ENCODE measurements at regions not wholly inside any gene's neighbourhood (a gene's known extent, or its start where the extent isn't known, plus 50 kb on each side); places are given as distances from the start of the nearest gene placed in this dataset.

GRCh38 chr7:41012041-41012440 is 690.8 kb downstream of the INHBA start:
- no peaks in the 10 kb centered on the region for H3K9me3 Mint-ChIP-seq
- ChIA-PET POLR2A (no interaction called here), CTCF (interaction anchor here (0.9 kb wide), 1 partner anchor 9 kb away, joined by 3 read pairs; no protein-coding TSS in a partner anchor)
- no peaks in the 10 kb centered on the region for H3K4me1 Mint-ChIP-seq
- intact Hi-C loops (cut with micrococcal nuclease): no loop called here
- ATAC-seq (ENCODE audit: low read depth) (no peak), DNase-seq (no peak)
- H3K4me3 Mint-ChIP-seq: no peak overlapping the region
- no peaks in the 10 kb centered on the region for H3K27me3 Mint-ChIP-seq
- no peak overlapping the region for H3K27ac Mint-ChIP-seq
- no peak for TF ChIP-seq CTCF (IDR thresholded peaks at IDR 0.05)
- no peaks in the 10 kb centered on the region for H3K36me3 Mint-ChIP-seq (ENCODE audit: low read depth)

- Mint-ChIP-seq H3K4me3 (no peak overlapping the region), H3K27me3 (no peaks in the 10 kb centered on the region), H3K27ac (no peak overlapping the region), H3K4me1 (no peaks in the 10 kb centered on the region), H3K36me3 (ENCODE audit: low read depth) (no peaks in the 10 kb centered on the region), H3K9me3 (no peaks in the 10 kb centered on the region)
- CTCF ChIA-PET: no interaction called here
- ATAC-seq (ENCODE audit: low read depth): no peak
- intact Hi-C loops (cut with micrococcal nuclease): no loop called here
- no peak for DNase-seq
- TF ChIP-seq CTCF (IDR thresholded peaks at IDR 0.05): no peak
- POLR2A ChIA-PET: no interaction called here
Measured at GRCh38 chr7:41010967-41011366, 691.9 kb downstream of the INHBA start.

GRCh38 chr7:41010418-41010817 is 692.5 kb downstream of the INHBA start:
- TF ChIP-seq CTCF (IDR thresholded peaks at IDR 0.05): no peak
- intact Hi-C loops (cut with micrococcal nuclease): no loop called here
- Mint-ChIP-seq H3K27me3 (no peaks in the 10 kb centered on the region), H3K4me3 (no peak overlapping the region), H3K36me3 (ENCODE audit: low read depth) (no peaks in the 10 kb centered on the region), H3K4me1 (no peaks in the 10 kb centered on the region), H3K9me3 (no peaks in the 10 kb centered on the region), H3K27ac (no peak overlapping the region)
- CTCF ChIA-PET: no interaction called here
- DNase-seq: no peak
- POLR2A ChIA-PET: no interaction called here
- no peak for ATAC-seq (ENCODE audit: low read depth)

- TF ChIP-seq CTCF (IDR thresholded peaks at IDR 0.05): no peak
- intact Hi-C loops (cut with micrococcal nuclease): no loop called here
- ChIA-PET POLR2A (no interaction called here), CTCF (no interaction called here)
- no peaks in the 10 kb centered on the region for H3K4me1 Mint-ChIP-seq
- DNase-seq (no peak), ATAC-seq (ENCODE audit: low read depth) (no peak)
- no peak overlapping the region for H3K4me3 Mint-ChIP-seq
- H3K9me3 Mint-ChIP-seq: no peaks in the 10 kb centered on the region
- H3K36me3 Mint-ChIP-seq (ENCODE audit: low read depth): no peaks in the 10 kb centered on the region
- H3K27ac Mint-ChIP-seq: no peak overlapping the region
- no peaks in the 10 kb centered on the region for H3K27me3 Mint-ChIP-seq
Measured at GRCh38 chr7:41007811-41008210, 695.1 kb downstream of the INHBA start.

- Mint-ChIP-seq H3K4me3 (no peak overlapping the region), H3K27ac (no peak overlapping the region), H3K27me3 (no peaks in the 10 kb centered on the region), H3K4me1 (no peaks in the 10 kb centered on the region), H3K9me3 (no peaks in the 10 kb centered on the region), H3K36me3 (ENCODE audit: low read depth) (no peaks in the 10 kb centered on the region)
- intact Hi-C loops (cut with micrococcal nuclease): no loop called here
- TF ChIP-seq CTCF (IDR thresholded peaks at IDR 0.05): no peak
- CTCF ChIA-PET: no interaction called here
- DNase-seq (no peak), ATAC-seq (ENCODE audit: low read depth) (no peak)
- POLR2A ChIA-PET: no interaction called here
Measured at GRCh38 chr7:41007351-41007751, 695.5 kb downstream of the INHBA start.
